GM12865 (cell line): ENCODE measurements at regions not wholly inside any gene's neighbourhood (a gene's known extent, or its start where the extent isn't known, plus 50 kb on each side); places are given as distances from the start of the nearest gene placed in this dataset.

ENCODE experiments used
- DNase-seq: peaks from one replicate; pipeline ENCODE4 v3.0.0; 2010; ENCODE audit warnings: low read depth
- H3K4me3 ChIP-seq: 2 replicates; pipeline ENCODE4 v1.5.1; 2011; ENCODE audit warnings: mild to moderate bottlenecking, low read depth, low read length, control low read depth
- TF ChIP-seq, protein P1 (sequence below): IDR thresholded peaks from 2 replicates; pipeline ENCODE4 v1.5.1; 2011; ENCODE audit warnings: low read length, control low read depth, low read depth, inconsistent platforms; ENCODE audit not compliant: insufficient read depth; ENCODE audit errors: missing control alignments

DNA sequence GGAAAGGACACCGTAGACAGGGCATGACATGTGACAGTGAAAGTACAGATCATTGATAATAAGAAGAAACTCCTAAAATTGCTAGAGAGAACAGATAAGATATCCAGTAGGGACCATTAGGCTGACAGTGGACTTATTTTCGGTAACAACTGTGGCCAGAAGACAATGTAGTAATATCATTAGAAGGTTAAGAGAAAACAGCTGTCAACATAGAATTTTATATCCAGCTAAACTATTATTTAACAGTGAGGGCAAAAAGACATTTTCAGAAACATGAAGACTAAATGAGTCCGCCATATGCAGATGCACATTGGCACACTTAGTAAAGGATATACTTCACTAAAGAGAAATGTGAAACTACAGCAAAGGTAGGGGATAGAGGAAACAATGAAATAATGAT lies 95.4 kb upstream of the GUCA2B start:
- H3K4me3 ChIP-seq: no peak overlapping the region
- TF ChIP-seq, protein P1, sequence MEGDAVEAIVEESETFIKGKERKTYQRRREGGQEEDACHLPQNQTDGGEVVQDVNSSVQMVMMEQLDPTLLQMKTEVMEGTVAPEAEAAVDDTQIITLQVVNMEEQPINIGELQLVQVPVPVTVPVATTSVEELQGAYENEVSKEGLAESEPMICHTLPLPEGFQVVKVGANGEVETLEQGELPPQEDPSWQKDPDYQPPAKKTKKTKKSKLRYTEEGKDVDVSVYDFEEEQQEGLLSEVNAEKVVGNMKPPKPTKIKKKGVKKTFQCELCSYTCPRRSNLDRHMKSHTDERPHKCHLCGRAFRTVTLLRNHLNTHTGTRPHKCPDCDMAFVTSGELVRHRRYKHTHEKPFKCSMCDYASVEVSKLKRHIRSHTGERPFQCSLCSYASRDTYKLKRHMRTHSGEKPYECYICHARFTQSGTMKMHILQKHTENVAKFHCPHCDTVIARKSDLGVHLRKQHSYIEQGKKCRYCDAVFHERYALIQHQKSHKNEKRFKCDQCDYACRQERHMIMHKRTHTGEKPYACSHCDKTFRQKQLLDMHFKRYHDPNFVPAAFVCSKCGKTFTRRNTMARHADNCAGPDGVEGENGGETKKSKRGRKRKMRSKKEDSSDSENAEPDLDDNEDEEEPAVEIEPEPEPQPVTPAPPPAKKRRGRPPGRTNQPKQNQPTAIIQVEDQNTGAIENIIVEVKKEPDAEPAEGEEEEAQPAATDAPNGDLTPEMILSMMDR: no peak
- no peak for DNase-seq

DNA sequence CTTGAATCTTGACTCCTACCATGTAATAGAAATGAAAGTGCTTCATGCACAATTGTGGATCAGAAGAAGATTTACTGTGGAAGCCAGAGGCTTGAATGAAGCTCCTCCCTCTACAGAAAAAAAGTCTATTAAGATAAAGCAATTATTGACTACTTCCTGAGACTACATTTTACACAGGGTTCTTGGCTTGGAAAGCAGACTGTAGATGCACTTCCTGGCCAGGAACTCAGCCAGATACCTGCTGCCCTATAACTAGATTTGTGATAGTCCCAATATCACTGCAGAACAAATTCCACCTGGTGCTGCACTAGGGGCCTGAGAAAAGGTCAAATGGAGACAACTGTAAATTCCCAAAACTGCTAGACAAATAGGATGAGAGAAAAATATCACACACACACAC lies 96.8 kb upstream of the GUCA2B start:
- TF ChIP-seq, protein P1: no peak
- DNase-seq: no peak
- H3K4me3 ChIP-seq: no peak overlapping the region

DNA sequence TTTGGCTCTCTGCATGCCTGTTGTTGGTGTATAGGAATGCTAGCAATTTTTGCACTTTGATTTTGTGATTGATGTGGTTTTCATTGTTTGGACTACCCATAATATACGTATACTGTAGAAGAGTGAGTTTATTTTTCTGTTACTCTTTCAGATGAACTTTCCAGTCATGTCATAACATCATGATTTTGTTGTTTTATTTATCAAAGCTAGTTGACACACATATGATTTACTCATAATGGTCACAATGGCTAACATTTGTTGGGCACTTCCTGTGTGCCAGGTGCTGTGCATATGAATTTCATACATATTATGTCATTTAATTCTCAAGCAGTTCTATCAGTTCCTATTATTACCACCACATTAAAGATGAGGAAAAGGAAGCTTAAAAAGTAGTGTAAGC lies 98.1 kb upstream of the GUCA2B start:
- no peak overlapping the region for H3K4me3 ChIP-seq
- TF ChIP-seq, protein P1: no peak
- no peak for DNase-seq

DNA sequence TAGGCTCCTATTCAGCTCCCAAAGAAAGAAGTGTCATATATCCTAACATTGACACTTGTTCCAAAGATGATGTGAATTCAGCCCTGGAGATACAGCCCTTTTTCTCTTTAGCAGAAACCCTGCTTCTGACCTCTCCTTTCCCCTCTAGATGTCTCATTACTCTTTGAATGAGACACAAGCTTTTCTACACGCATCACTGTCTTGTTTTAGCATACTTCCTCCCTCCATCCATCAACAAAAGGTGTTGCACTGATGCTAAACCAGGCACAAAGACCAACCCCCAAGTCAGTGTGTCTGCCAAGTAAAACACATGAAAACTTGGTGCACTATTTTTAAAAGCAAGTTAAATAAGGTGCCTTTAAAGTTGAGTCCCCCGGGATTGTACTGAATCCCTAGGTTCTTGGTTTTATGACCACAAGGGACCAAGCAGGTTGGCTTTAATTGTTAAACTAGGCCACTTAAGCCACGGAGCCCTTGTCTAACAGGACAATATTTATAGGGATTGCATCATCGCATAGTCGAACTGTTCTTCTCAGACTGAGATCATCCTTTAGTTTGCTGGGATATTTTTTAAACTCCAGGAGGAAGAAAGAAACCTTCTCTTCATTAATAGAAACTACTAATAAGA lies 101.0 kb upstream of the GUCA2B start:
- no peak for DNase-seq
- TF ChIP-seq, protein P1: no peak
- no peak overlapping the region for H3K4me3 ChIP-seq

DNA sequence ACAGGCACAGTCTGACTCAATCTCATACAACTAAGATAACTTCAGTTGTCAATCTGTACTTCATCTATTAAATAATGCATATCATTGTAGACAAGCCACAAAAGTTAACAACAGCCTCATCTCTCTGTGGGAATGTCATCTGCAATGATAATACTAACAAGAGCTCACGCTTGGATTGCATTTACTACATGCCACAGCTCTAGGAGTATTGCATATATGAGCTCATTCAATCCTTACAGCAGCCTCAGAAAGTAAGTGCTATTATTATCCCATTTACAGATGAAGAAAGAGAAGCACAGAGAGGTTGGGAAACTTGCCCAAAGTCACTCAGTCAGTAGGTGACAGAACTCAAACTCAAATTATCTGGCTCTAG lies 105.7 kb upstream of the GUCA2B start:
- TF ChIP-seq, protein P1: no peak
- no peak overlapping the region for H3K4me3 ChIP-seq
- no peak for DNase-seq

DNA sequence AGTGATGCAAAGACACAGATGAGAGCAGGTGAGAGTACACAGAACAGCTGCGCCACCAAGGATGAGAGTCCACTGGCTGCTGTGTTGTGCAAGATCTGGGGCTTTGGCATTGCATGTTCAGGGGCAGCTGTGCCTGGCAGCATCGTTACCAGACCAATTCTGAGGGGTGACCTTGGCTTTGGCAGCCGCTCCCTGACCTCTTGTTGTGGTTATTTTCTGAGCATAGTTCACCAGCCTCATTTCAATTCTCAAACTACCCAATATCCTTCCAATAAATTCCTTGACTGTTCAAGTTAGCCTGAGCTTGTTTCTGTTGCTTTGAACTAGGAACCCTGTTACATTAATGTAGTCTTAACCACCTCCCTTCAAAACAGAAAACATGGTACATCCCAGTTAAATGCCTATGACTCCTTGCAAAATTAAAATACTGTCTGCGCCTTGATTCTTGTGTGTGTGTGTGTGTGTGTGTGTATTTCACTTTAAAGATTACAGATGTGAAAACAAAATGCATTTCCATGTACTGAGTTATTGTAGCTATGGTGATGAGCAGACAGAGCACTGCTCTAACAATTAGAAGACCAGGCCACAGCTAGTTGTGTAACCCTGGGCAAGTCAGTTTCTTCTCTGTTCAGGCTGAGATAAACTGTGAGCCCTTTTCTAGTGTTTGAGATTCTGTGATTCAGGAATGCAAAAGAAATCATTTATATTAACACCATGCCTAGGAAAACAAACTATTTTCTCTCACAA lies 106.3 kb upstream of the GUCA2B start:
- H3K4me3 ChIP-seq: no peak overlapping the region
- TF ChIP-seq, protein P1: no peak
- DNase-seq: no peak
